IMR-90 (cell line): ENCODE measurements at regions not wholly inside any gene's neighbourhood (a gene's known extent, or its start where the extent isn't known, plus 50 kb on each side); places are given as distances from the start of the nearest gene placed in this dataset.

Experiments
- ATAC-seq: fragments of 200-7000 bp; cut with Tn5 transposase; 2 replicates; pipeline ENCODE4 v1.9.1; 2020; ENCODE audit warnings: low read depth, mild to moderate bottlenecking, moderate library complexity
- BruUV-seq: library from RNA; stranded (reverse); fragments of 400-500 nt; replicated peaks from 2 replicates; lab custom pipeline; 2021; lab: Mats Ljungman, UMichigan
- CTCF ChIA-PET: fragments of 300-600 bp; formaldehyde crosslinking; extraction: SDS; loops from one replicate; lab custom pipeline; 2021; ENCODE audit warnings: antibody characterized with exemption; lab: Yijun Ruan, JAX
- POLR2A ChIA-PET: fragments of 300-600 bp; sonication (Branson Sonifier 250); formaldehyde crosslinking; loops from one replicate; lab custom pipeline; 2022; ENCODE audit warnings: antibody characterized with exemption; ENCODE audit not compliant: unreplicated experiment; lab: Charles Lee
- DNase-seq: peaks from one replicate; pipeline ENCODE4 v3.0.0; 2013
- H2AFZ ChIP-seq: replicated peaks from 2 replicates; pipeline ENCODE3; 2013; ENCODE audit warnings: low read length, mild to moderate bottlenecking; ENCODE audit not compliant: poor library complexity
- H2AK5ac ChIP-seq: 2 replicates; pipeline ENCODE4 v1.6.1; 2013; ENCODE audit warnings: low read depth, low read length, inconsistent platforms
- H2AK9ac ChIP-seq: replicated peaks from 2 replicates; pipeline ENCODE3; 2013; ENCODE audit warnings: mild to moderate bottlenecking, low read depth, low read length, moderate library complexity; ENCODE audit not compliant: poor library complexity
- H2BK120ac ChIP-seq: 2 replicates; pipeline ENCODE4 v1.6.1; 2013; ENCODE audit warnings: low read depth, low read length, inconsistent platforms
- H2BK15ac ChIP-seq: 3 replicates; pipeline ENCODE4 v1.6.1; 2013; ENCODE audit warnings: low read depth, low read length, inconsistent platforms
- H2BK20ac ChIP-seq: 2 replicates; pipeline ENCODE4 v1.6.1; 2013; ENCODE audit warnings: low read depth, mild to moderate bottlenecking, inconsistent platforms, low read length, moderate library complexity
- H2BK5ac ChIP-seq: 2 replicates; pipeline ENCODE4 v1.6.1; 2013; ENCODE audit warnings: mild to moderate bottlenecking, low read depth, low read length, inconsistent platforms; ENCODE audit not compliant: poor library complexity, severe bottlenecking
- H3K14ac ChIP-seq: replicated peaks from 2 replicates; pipeline ENCODE4 v1.6.1; 2013; ENCODE audit warnings: low read depth, low read length, inconsistent platforms
- H3K18ac ChIP-seq: 2 replicates; pipeline ENCODE4 v1.6.1; 2013; ENCODE audit warnings: low read depth, low read length, control low read depth
- H3K23ac ChIP-seq: 2 replicates; pipeline ENCODE4 v1.6.1; 2013; ENCODE audit warnings: low read depth, low read length, inconsistent platforms
- H3K27ac ChIP-seq: 2 replicates; pipeline ENCODE4 v1.5.1; 2013; ENCODE audit warnings: mild to moderate bottlenecking, control low read depth, low read length; ENCODE audit not compliant: insufficient read depth
- H3K27me3 ChIP-seq: 2 replicates; pipeline ENCODE4 v1.6.1; 2013; ENCODE audit warnings: low read length; ENCODE audit not compliant: control insufficient read depth, insufficient read depth
- H3K36me3 ChIP-seq: 2 replicates; pipeline ENCODE4 v1.6.1; 2013; ENCODE audit warnings: low read length, mixed read lengths; ENCODE audit not compliant: control insufficient read depth, insufficient read depth
- H3K4ac ChIP-seq: 2 replicates; pipeline ENCODE4 v1.6.1; 2013; ENCODE audit warnings: low read depth, low read length, inconsistent platforms
- H3K4me1 ChIP-seq: 2 replicates; pipeline ENCODE4 v1.6.1; 2013; ENCODE audit warnings: low read length, mixed read lengths; ENCODE audit not compliant: control insufficient read depth, insufficient read depth
- H3K4me2 ChIP-seq: 2 replicates; pipeline ENCODE4 v1.6.1; 2013; ENCODE audit warnings: low read depth, mild to moderate bottlenecking, control low read depth, low read length, moderate library complexity
- H3K4me3 ChIP-seq: 2 replicates; pipeline ENCODE4 v1.5.1; 2013; ENCODE audit warnings: low read depth, mild to moderate bottlenecking, control low read depth, low read length, moderate library complexity; ENCODE audit not compliant: insufficient read depth
- H3K56ac ChIP-seq: 2 replicates; pipeline ENCODE4 v1.6.1; 2013; ENCODE audit warnings: low read length, inconsistent platforms; ENCODE audit not compliant: insufficient read depth; ENCODE audit errors: extremely low read depth
- H3K79me1 ChIP-seq, 2 experiments: 2 replicates each; pipeline ENCODE4 v1.6.1; 2013; ENCODE audit warnings: low read length in 2 of 2, inconsistent platforms in 1 of 2, low read depth in 1 of 2
- H3K9ac ChIP-seq: 2 replicates; pipeline ENCODE4 v1.6.1; 2013; ENCODE audit warnings: low read depth, low read length, control low read depth
- H3K9me1 ChIP-seq: 2 replicates; pipeline ENCODE4 v1.6.1; 2013; ENCODE audit warnings: low read length, inconsistent platforms; ENCODE audit not compliant: insufficient read depth
- H3K9me3 ChIP-seq: 2 replicates; pipeline ENCODE4 v1.6.1; 2013; ENCODE audit warnings: low read length; ENCODE audit not compliant: control insufficient read depth, insufficient read depth
- H4K20me1 ChIP-seq: 2 replicates; pipeline ENCODE4 v1.6.1; 2013; ENCODE audit warnings: low read length, inconsistent platforms; ENCODE audit not compliant: insufficient read depth
- H4K5ac ChIP-seq: 2 replicates; pipeline ENCODE4 v1.6.1; 2013; ENCODE audit warnings: mild to moderate bottlenecking, low read depth, low read length, control low read depth
- H4K8ac ChIP-seq, 2 experiments: 2 replicates each; pipeline ENCODE4 v1.6.1; 2013; ENCODE audit warnings: low read depth in 2 of 2, low read length in 2 of 2, control low read depth in 1 of 2, inconsistent platforms in 1 of 2
- H4K91ac ChIP-seq: 2 replicates; pipeline ENCODE4 v1.6.1; 2013; ENCODE audit warnings: low read depth, low read length, inconsistent platforms; ENCODE audit not compliant: insufficient read depth
- BHLHE40 ChIP-seq: fragments of 150-350 bp; IDR thresholded peaks from 2 replicates; pipeline ENCODE4 v1.6.1; 2016; ENCODE audit warnings: mild to moderate bottlenecking, low read depth, low read length
- CEBPB ChIP-seq: IDR thresholded peaks from 2 replicates; pipeline ENCODE4 v1.6.1; 2012; ENCODE audit warnings: low read depth, low read length, improper control_type of control experiment
- CHD1 ChIP-seq: IDR thresholded peaks from 2 replicates; pipeline ENCODE4 v1.6.1; 2012; ENCODE audit warnings: low read depth, low read length, improper control_type of control experiment
- CTCF ChIP-seq: conservative IDR thresholded peaks from 2 replicates; pipeline ENCODE4 v1.5.1; 2012; ENCODE audit warnings: mild to moderate bottlenecking, low read depth, low read length, improper control_type of control experiment
- ELK1 ChIP-seq: fragments of 150-350 bp; IDR thresholded peaks from 2 replicates; pipeline ENCODE4 v1.6.1; 2016; ENCODE audit warnings: low read depth, mild to moderate bottlenecking, low read length, moderate library complexity, borderline replicate concordance
- FOS ChIP-seq: fragments of 150-350 bp; IDR thresholded peaks from 2 replicates; pipeline ENCODE4 v1.6.1; 2016; ENCODE audit warnings: low read depth, low read length
- MAFK ChIP-seq: IDR thresholded peaks from 2 replicates; pipeline ENCODE4 v1.6.1; 2012; ENCODE audit warnings: low read depth, low read length, improper control_type of control experiment
- MAZ ChIP-seq: IDR thresholded peaks from 2 replicates; pipeline ENCODE4 v1.6.1; 2012; ENCODE audit warnings: low read depth, mild to moderate bottlenecking, low read length, improper control_type of control experiment, moderate library complexity, borderline replicate concordance
- MXI1 ChIP-seq: IDR thresholded peaks from 2 replicates; pipeline ENCODE4 v1.6.1; 2012; ENCODE audit warnings: low read depth, mild to moderate bottlenecking, low read length, moderate library complexity, borderline replicate concordance
- NFE2L2 ChIP-seq: fragments of 150-350 bp; IDR thresholded peaks from 2 replicates; pipeline ENCODE4 v1.6.1; 2016; ENCODE audit warnings: low read depth, mild to moderate bottlenecking, low read length
- POLR2A ChIP-seq: IDR thresholded peaks from 2 replicates; pipeline ENCODE4 v1.6.1; 2012; ENCODE audit warnings: mild to moderate bottlenecking, low read depth, low read length
- RAD21 ChIP-seq: IDR thresholded peaks from 2 replicates; pipeline ENCODE4 v1.6.1; 2012; ENCODE audit warnings: low read length, improper control_type of control experiment
- RCOR1 ChIP-seq: IDR thresholded peaks from 2 replicates; pipeline ENCODE4 v1.6.1; 2012; ENCODE audit warnings: mild to moderate bottlenecking, low read length, improper control_type of control experiment; ENCODE audit not compliant: insufficient replicate concordance
- RFX5 ChIP-seq: IDR thresholded peaks from 2 replicates; pipeline ENCODE4 v1.8.0; 2012; ENCODE audit warnings: low read depth, mild to moderate bottlenecking, low read length, moderate library complexity
- SMC3 ChIP-seq: fragments of 150-350 bp; IDR thresholded peaks from 2 replicates; pipeline ENCODE4 v1.6.1; 2016; ENCODE audit warnings: low read depth, mild to moderate bottlenecking, antibody characterized with exemption, low read length, moderate library complexity
- USF2 ChIP-seq: fragments of 150-350 bp; IDR thresholded peaks from 2 replicates; pipeline ENCODE4 v1.6.1; 2017; ENCODE audit warnings: mild to moderate bottlenecking, antibody characterized with exemption, low read length, low read depth
- WGBS, 2 experiments: methylation state at CpG; one replicate each; pipeline versions ENCODE4 v1.1.5 to v1.1.7; 2013; ENCODE audit warnings: missing lambda C conversion rate in 2 of 2; ENCODE audit not compliant: insufficient read length in 1 of 2; ENCODE audit errors: extremely low coverage in 2 of 2; 5-methylcytosine and 5-hydroxymethylcytosine counted together
- dilution Hi-C: fragments of 300-500 bp; cut with HindIII; formaldehyde crosslinking; loops from one replicate; pipeline ENCODE4 v1.14.3; 2018; ENCODE audit warnings: low sequenced_read_pairs; ENCODE audit not compliant: unreplicated experiment
- in situ Hi-C: fragments of 300-500 bp; cut with MboI; formaldehyde crosslinking; loops from 3 replicates; pipeline ENCODE4 v1.14.3; 2019; ENCODE audit warnings: low sequenced_read_pairs, inconsistent platforms, mixed read lengths
- intact Hi-C: fragments of 100-400 bp; cut with micrococcal nuclease; formaldehyde crosslinking; loops from 2 replicates; pipeline ENCODE4 v1.10.0; 2022

- POLR2A ChIA-PET: no interaction called here
- Histone ChIP-seq H3K4me1 (no peaks in the 10 kb centered on the region), H3K23ac (no peak overlapping the region), H4K91ac (no peak overlapping the region), H2AK9ac (no peak overlapping the region), H3K4me2 (no peak overlapping the region), H3K9me1 (no peaks in the 10 kb centered on the region), H2AFZ (no peak overlapping the region), H2BK5ac (no peak overlapping the region), H3K56ac (no peak overlapping the region), H3K4ac (no peak overlapping the region), H3K18ac (no peak overlapping the region), H3K27me3 (no peaks in the 10 kb centered on the region), H3K79me1 (no peaks in the 10 kb centered on the region), H3K9me3 (peaks cover 4% of the 10 kb centered on the region; the same call in 1 of the 2 replicates), H4K5ac (no peak overlapping the region), H4K20me1 (no peaks in the 10 kb centered on the region), H2BK20ac (no peak overlapping the region), H3K36me3 (no peaks in the 10 kb centered on the region), H2AK5ac (no peak overlapping the region), H2BK15ac (no peak overlapping the region), H4K8ac (no peak overlapping the region), H2BK120ac (no peak overlapping the region), H3K4me3 (no peak overlapping the region), H3K14ac (no peak overlapping the region), H3K27ac (no peak overlapping the region), H3K9ac (no peak overlapping the region)
- TF ChIP-seq RCOR1 (no peak), POLR2A (no peak), FOS (no peak), USF2 (no peak), CHD1 (no peak), ELK1 (no peak), SMC3 (no peak), MXI1 (no peak), CTCF (no peak), RAD21 (no peak), BHLHE40 (no peak), NFE2L2 (no peak), RFX5 (no peak), MAFK (no peak), CEBPB (no peak), MAZ (no peak)
- dilution Hi-C loops (no loop called here), in situ Hi-C loops (no loop called here), intact Hi-C loops (no loop called here)
- no CpG with 5 or more reads among the region's 1 CpG for WGBS, 2 experiments
- DNase-seq (no peak), ATAC-seq (no peak)
- CTCF ChIA-PET: no interaction called here
- no TSS peak for BruUV-seq
These were observed 139.1 kb upstream of the VGLL2 start for GRCh38 chr6:117126213-117126612.
